Neural cell (in vitro differentiated cells): ENCODE measurements at regions not wholly inside any gene's neighbourhood (a gene's known extent, or its start where the extent isn't known, plus 50 kb on each side); places are given as distances from the start of the nearest gene placed in this dataset.

Experiments used
- H2AFZ ChIP-seq: fragments of 200-600, 300-800 bp; sonication (generic), shearing (Covaris generic); 2 replicates; pipeline ENCODE4 v1.6.0; 2014; ENCODE audit warnings: low read depth, mild to moderate bottlenecking, antibody characterized with exemption, low read length, moderate library complexity
- H3F3A ChIP-seq: fragments of 200-600 bp; shearing (Covaris generic); 2 replicates; pipeline ENCODE4 v1.6.1; 2016; ENCODE audit warnings: mild to moderate bottlenecking, moderate library complexity, mixed read lengths, antibody characterized with exemption, low read length; ENCODE audit not compliant: insufficient read depth, poor library complexity, severe bottlenecking
- H3K27ac ChIP-seq: fragments of 200-600, 300-800 bp; sonication (generic), shearing (Covaris generic); 2 replicates; pipeline ENCODE4 v1.5.1; 2014; ENCODE audit warnings: mild to moderate bottlenecking, low read length, moderate library complexity
- H3K27me3 ChIP-seq: fragments of 300-800, 200-600 bp; sonication (generic), shearing (Covaris generic); 2 replicates; pipeline ENCODE4 v1.6.0; 2014; ENCODE audit warnings: mild to moderate bottlenecking, low read depth, low read length, moderate library complexity; ENCODE audit not compliant: insufficient read depth
- H3K36me3 ChIP-seq: fragments of 300-800, 200-600 bp; sonication (generic), shearing (Covaris generic); 2 replicates; pipeline ENCODE4 v1.5.1; 2014; ENCODE audit warnings: mild to moderate bottlenecking, antibody characterized with exemption, low read length, moderate library complexity; ENCODE audit not compliant: insufficient read depth
- H3K4me2 ChIP-seq: fragments of 300-800, 200-600 bp; sonication (generic), shearing (Covaris generic); 2 replicates; pipeline ENCODE4 v1.6.0; 2014; ENCODE audit warnings: mild to moderate bottlenecking, low read length
- H3K4me3 ChIP-seq: fragments of 300-800, 200-600 bp; sonication (generic), shearing (Covaris generic); 2 replicates; pipeline ENCODE4 v1.5.1; 2014; ENCODE audit warnings: mild to moderate bottlenecking, low read length, moderate library complexity
- H3K79me2 ChIP-seq: fragments of 200-600 bp; shearing (Covaris generic); replicated peaks from 2 replicates; pipeline ENCODE4 v1.6.0; 2014; ENCODE audit warnings: mild to moderate bottlenecking, low read length, moderate library complexity; ENCODE audit not compliant: insufficient read depth
- H3K9ac ChIP-seq: fragments of 300-800, 200-600 bp; sonication (generic), shearing (Covaris generic); 2 replicates; pipeline ENCODE4 v1.6.1; 2016; ENCODE audit warnings: mild to moderate bottlenecking, low read length, mixed read lengths
- H3K9me2 ChIP-seq: fragments of 200-600 bp; shearing (Covaris generic); 2 replicates; pipeline ENCODE4 v1.6.1; 2016; ENCODE audit warnings: mild to moderate bottlenecking, low read length, mixed read lengths; ENCODE audit not compliant: insufficient read depth
- H3K9me3 ChIP-seq: fragments of 200-600, 300-800 bp; sonication (generic), shearing (Covaris generic); 2 replicates; pipeline ENCODE4 v1.6.1; 2016; ENCODE audit warnings: mild to moderate bottlenecking, mixed run types, low read length, moderate library complexity, mixed read lengths
- H4K20me1 ChIP-seq: fragments of 200-600 bp; shearing (Covaris generic); 2 replicates; pipeline ENCODE4 v1.6.1; 2016; ENCODE audit warnings: mild to moderate bottlenecking, mixed run types; ENCODE audit not compliant: insufficient read depth
- CTCF ChIP-seq: fragments of 450-650 bp; IDR thresholded peaks from 2 replicates; pipeline ENCODE4 v1.5.1; 2014; ENCODE audit warnings: antibody characterized with exemption, mild to moderate bottlenecking, moderate library complexity; ENCODE audit not compliant: poor library complexity, severe bottlenecking
- EP300 ChIP-seq: fragments of 450-650 bp; conservative IDR thresholded peaks from 2 replicates; pipeline ENCODE4 v1.6.1; 2014; ENCODE audit warnings: antibody characterized with exemption, mild to moderate bottlenecking, moderate library complexity; ENCODE audit not compliant: poor library complexity, severe bottlenecking
- EZH2 ChIP-seq: fragments of 200-600, 300-800 bp; shearing (Covaris generic), sonication (generic); IDR thresholded peaks from 2 replicates; pipeline ENCODE4 v1.6.1; 2014; ENCODE audit warnings: antibody characterized with exemption, low read length, borderline replicate concordance, mild to moderate bottlenecking; ENCODE audit not compliant: insufficient read depth, poor library complexity, severe bottlenecking
- MXI1 ChIP-seq: fragments of 450-650 bp; conservative IDR thresholded peaks from 2 replicates; pipeline ENCODE4 v1.6.1; 2014; ENCODE audit warnings: antibody characterized with exemption, mild to moderate bottlenecking; ENCODE audit not compliant: poor library complexity, severe bottlenecking
- POLR2AphosphoS5 ChIP-seq: IDR thresholded peaks from 2 replicates; pipeline ENCODE4 v1.6.1; 2012
- RAD21 ChIP-seq: fragments of 450-650 bp; conservative IDR thresholded peaks from 2 replicates; pipeline ENCODE4 v1.6.1; 2014; ENCODE audit warnings: antibody characterized with exemption, mild to moderate bottlenecking, moderate library complexity
- SMC3 ChIP-seq: fragments of 450-650 bp; conservative IDR thresholded peaks from 2 replicates; pipeline ENCODE4 v1.6.1; 2014; ENCODE audit warnings: antibody characterized with exemption, mild to moderate bottlenecking, moderate library complexity; ENCODE audit not compliant: poor library complexity
- TAF1 ChIP-seq: IDR thresholded peaks from 2 replicates; pipeline ENCODE4 v1.6.1; 2012; ENCODE audit warnings: low read depth

DNA sequence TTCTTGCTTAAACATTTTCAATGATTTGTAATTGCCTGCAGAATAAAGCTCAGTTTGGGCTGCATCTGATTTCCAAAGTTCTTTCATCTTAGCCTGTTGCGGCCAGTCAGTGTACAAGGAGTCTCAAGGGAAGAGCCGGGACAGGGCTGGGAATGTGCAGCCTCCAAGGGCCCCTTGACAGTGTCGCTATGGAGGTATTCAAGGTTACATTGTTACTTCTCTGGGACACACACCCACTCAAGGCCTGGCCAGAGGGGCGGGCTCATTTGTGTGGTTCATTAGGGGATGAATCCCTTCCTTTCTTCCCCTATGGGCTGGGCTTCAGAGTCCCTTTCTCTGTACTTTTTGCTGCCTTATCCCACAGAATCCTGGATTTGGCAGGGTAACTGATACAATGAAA, 107.6 kb upstream of the CSF3R start:
- Histone ChIP-seq H3K27ac (no peak overlapping the region), H3K9ac (no peak overlapping the region), H2AFZ (no peak overlapping the region), H3K9me2 (no peaks in the 10 kb centered on the region), H3K36me3 (no peaks in the 10 kb centered on the region), H3K9me3 (no peaks in the 10 kb centered on the region), H3K79me2 (no peaks in the 10 kb centered on the region), H3K4me2 (no peak overlapping the region), H3K4me3 (no peak overlapping the region), H3K27me3 (no peaks in the 10 kb centered on the region), H4K20me1 (no peaks in the 10 kb centered on the region), H3F3A (no peaks in the 10 kb centered on the region)
- TF ChIP-seq CTCF = no peak
- TF ChIP-seq EP300 = no peak
- TF ChIP-seq SMC3 = no peak
- TF ChIP-seq POLR2AphosphoS5 = no peak
- no peak for TF ChIP-seq RAD21
- no peak for TF ChIP-seq MXI1
- TF ChIP-seq EZH2 = no peak
- TF ChIP-seq TAF1 = no peak

- TF ChIP-seq RAD21 (no peak), EP300 (no peak), TAF1 (no peak), MXI1 (no peak), POLR2AphosphoS5 (no peak), EZH2 (no peak), CTCF (no peak), SMC3 (no peak)
- Histone ChIP-seq H4K20me1 (no peaks in the 10 kb centered on the region), H3F3A (no peaks in the 10 kb centered on the region), H3K27me3 (no peaks in the 10 kb centered on the region), H3K9me2 (no peaks in the 10 kb centered on the region), H3K9me3 (no peaks in the 10 kb centered on the region), H2AFZ (no peak overlapping the region), H3K27ac (no peak overlapping the region), H3K36me3 (no peaks in the 10 kb centered on the region), H3K4me3 (no peak overlapping the region), H3K4me2 (no peak overlapping the region), H3K9ac (no peak overlapping the region), H3K79me2 (no peaks in the 10 kb centered on the region)
Observed at GRCh38 chr1:36588972-36589371, 106.3 kb upstream of the CSF3R start.
